HCT116 (cell line): ENCODE measurements at regions not wholly inside any gene's neighbourhood (a gene's known extent, or its start where the extent isn't known, plus 50 kb on each side); places are given as distances from the start of the nearest gene placed in this dataset.

Experiments used
- ATAC-seq: fragments of 200-7000 bp; cut with Tn5 transposase; 2 replicates; pipeline ENCODE4 v1.9.1; 2020; ENCODE audit warnings: mild to moderate bottlenecking, moderate library complexity
- BruUV-seq: library from RNA; stranded (reverse); fragments of 400-500 nt; replicated peaks from 2 replicates; lab custom pipeline; 2021; lab: Mats Ljungman, UMichigan
- CTCF ChIA-PET: fragments of 300-600 bp; sonication (Branson Sonifier 250); formaldehyde crosslinking; loops from one replicate; lab custom pipeline; 2021; ENCODE audit warnings: antibody characterized with exemption; lab: Charles Lee
- POLR2A ChIA-PET: fragments of 300-600, 350-600 bp; sonication (Branson Sonifier 250); formaldehyde crosslinking; loops from one replicate; lab custom pipeline; 2021; ENCODE audit warnings: antibody characterized with exemption; lab: Charles Lee
- RAD21 ChIA-PET, 2 experiments: fragments of 300-600 bp; sonication (Branson Sonifier 250); formaldehyde crosslinking; loops; one replicate each; lab custom pipeline; 2023; ENCODE audit warnings: low total read pairs in 2 of 2; ENCODE audit not compliant: uncharacterized antibody in 2 of 2, unreplicated experiment in 2 of 2, low non-redundant PET in 1 of 2; lab: Charles Lee
- DNase-seq: peaks from one replicate; pipeline ENCODE4 v3.0.0-alpha.2; 2010; ENCODE audit warnings: low read depth, low spot score
- H2AFZ ChIP-seq: fragments of 200-600 bp; shearing (Covaris generic), sonication (generic); 2 replicates; pipeline ENCODE4 v1.6.1; 2017; ENCODE audit warnings: low read depth, mixed run types, mixed read lengths, antibody characterized with exemption, low read length; ENCODE audit not compliant: poor library complexity, severe bottlenecking
- H3K27ac ChIP-seq: 2 replicates; pipeline ENCODE4 v1.5.1; 2012; ENCODE audit warnings: low read depth, low read length
- H3K27me3 ChIP-seq: fragments of 200-600 bp; sonication (generic); 2 replicates; pipeline ENCODE4 v1.6.1; 2016; ENCODE audit warnings: mixed run types, low read length, mixed read lengths; ENCODE audit not compliant: insufficient read depth
- H3K36me3 ChIP-seq, 2 experiments: fragments of 200-500 bp in 1 of 2; fragments of 200-600 bp in 1 of 2; sonication (Bioruptor generic) in 1 of 2; sonication (generic) in 1 of 2; 2 replicates each; pipeline versions ENCODE4 v1.5.1 to v1.6.1; 2014 to 2016; ENCODE audit warnings: low read length in 2 of 2, inconsistent platforms in 1 of 2, mixed read lengths in 1 of 2, mixed run types in 1 of 2; ENCODE audit not compliant: insufficient read depth in 2 of 2, control insufficient read depth in 1 of 2
- H3K4me1 ChIP-seq, 2 experiments: fragments of 200-600 bp in 1 of 2; sonication (generic) in 1 of 2; 2 replicates each; pipeline versions ENCODE4 v1.5.1 to v1.6.1; 2012 to 2017; ENCODE audit warnings: low read length in 2 of 2, inconsistent platforms in 1 of 2, mild to moderate bottlenecking in 1 of 2, mixed read lengths in 1 of 2, mixed run types in 1 of 2, moderate library complexity in 1 of 2; ENCODE audit not compliant: insufficient read depth in 2 of 2, control insufficient read depth in 1 of 2
- H3K4me2 ChIP-seq: fragments of 200-600 bp; sonication (generic); 2 replicates; pipeline ENCODE4 v1.6.1; 2017; ENCODE audit warnings: mixed run types, low read length, mixed read lengths
- H3K4me3 ChIP-seq, 2 experiments: fragments of 200-600 bp in 1 of 2; sonication (generic) in 1 of 2; replicated peaks in 1 of 2; 2 replicates each; pipeline ENCODE4 v1.5.1; 2011 to 2016; ENCODE audit warnings: low read length in 2 of 2, control low read depth in 1 of 2, low read depth in 1 of 2, mild to moderate bottlenecking in 1 of 2, mixed read lengths in 1 of 2, mixed run types in 1 of 2
- H3K79me2 ChIP-seq: fragments of 200-600 bp; sonication (generic); 2 replicates; pipeline ENCODE4 v1.6.1; 2017; ENCODE audit warnings: mild to moderate bottlenecking, mixed run types, low read length, moderate library complexity, mixed read lengths; ENCODE audit not compliant: insufficient read depth
- H3K9ac ChIP-seq: fragments of 200-600 bp; sonication (generic); 2 replicates; pipeline ENCODE4 v1.6.1; 2016; ENCODE audit warnings: low read length, mixed read lengths
- H3K9me2 ChIP-seq: fragments of 200-600 bp; sonication (generic), shearing (Covaris generic); 2 replicates; pipeline ENCODE4 v1.6.1; 2017; ENCODE audit warnings: mixed run types, mild to moderate bottlenecking, moderate library complexity; ENCODE audit not compliant: insufficient read depth
- H3K9me3 ChIP-seq, 2 experiments: fragments of 200-500 bp in 1 of 2; fragments of 200-600 bp in 1 of 2; sonication (Bioruptor generic) in 1 of 2; sonication (generic) in 1 of 2; 2 replicates each; pipeline ENCODE4 v1.6.1; 2014 to 2017; ENCODE audit warnings: low read length in 2 of 2, mixed read lengths in 2 of 2, inconsistent platforms in 1 of 2, low read depth in 1 of 2, mild to moderate bottlenecking in 1 of 2, mixed run types in 1 of 2, moderate library complexity in 1 of 2; ENCODE audit not compliant: control insufficient read depth in 1 of 2, insufficient read depth in 1 of 2
- H4K20me1 ChIP-seq: fragments of 200-600 bp; sonication (generic), shearing (Covaris generic); 2 replicates; pipeline ENCODE4 v1.6.1; 2017; ENCODE audit warnings: mixed run types, mild to moderate bottlenecking, moderate library complexity; ENCODE audit not compliant: insufficient read depth
- CBX3 ChIP-seq: IDR thresholded peaks from 2 replicates; pipeline ENCODE4 v1.6.1; 2012; ENCODE audit warnings: low read depth
- CEBPB ChIP-seq: IDR thresholded peaks from 2 replicates; pipeline ENCODE4 v1.6.1; 2012; ENCODE audit warnings: low read depth
- EGR1 ChIP-seq: IDR thresholded peaks from 2 replicates; pipeline ENCODE4 v1.6.1; 2012; ENCODE audit warnings: low read depth
- ELF1 ChIP-seq: IDR thresholded peaks from 2 replicates; pipeline ENCODE4 v1.6.1; 2012; ENCODE audit warnings: low read depth, borderline replicate concordance
- EZH2 ChIP-seq: fragments of 200-600 bp; sonication (generic); IDR thresholded peaks from 2 replicates; pipeline ENCODE4 v1.6.1; 2017; ENCODE audit warnings: antibody characterized with exemption, mixed run types
- EZH2phosphoT487 ChIP-seq: fragments of 200-600 bp; IDR thresholded peaks from 2 replicates; pipeline ENCODE4 v1.6.1; 2018; ENCODE audit warnings: antibody characterized with exemption, borderline replicate concordance
- FOSL1 ChIP-seq: IDR thresholded peaks from 2 replicates; pipeline ENCODE4 v1.6.1; 2012; ENCODE audit warnings: low read depth
- JUND ChIP-seq: IDR thresholded peaks from 2 replicates; pipeline ENCODE4 v1.6.1; 2012
- POLR2A ChIP-seq: IDR thresholded peaks from 2 replicates; pipeline ENCODE4 v1.7.0; 2011; ENCODE audit warnings: borderline replicate concordance; ENCODE audit not compliant: insufficient read depth, insufficient read length; ENCODE audit errors: extremely low read depth
- POLR2AphosphoS5 ChIP-seq: IDR thresholded peaks from 2 replicates; pipeline ENCODE4 v1.6.1; 2011; ENCODE audit warnings: mild to moderate bottlenecking, low read depth, low read length, moderate library complexity
- REST ChIP-seq: IDR thresholded peaks from 2 replicates; pipeline ENCODE4 v1.6.1; 2012; ENCODE audit warnings: low read depth
- SIN3A ChIP-seq: IDR thresholded peaks from 2 replicates; pipeline ENCODE4 v1.6.1; 2012; ENCODE audit warnings: low read depth
- SRF ChIP-seq: IDR thresholded peaks from 2 replicates; pipeline ENCODE4 v1.6.1; 2012; ENCODE audit warnings: low read depth
- TCF7L2 ChIP-seq: IDR thresholded peaks from 2 replicates; pipeline ENCODE4 v1.7.0; 2011; ENCODE audit warnings: borderline replicate concordance, inconsistent platforms; ENCODE audit not compliant: insufficient read depth, insufficient read length; ENCODE audit errors: extremely low read depth
- YY1 ChIP-seq: IDR thresholded peaks from 2 replicates; pipeline ENCODE4 v1.6.1; 2011; ENCODE audit warnings: low read length, low read depth, moderate library complexity, mild to moderate bottlenecking; ENCODE audit not compliant: insufficient replicate concordance; ENCODE audit errors: extremely low read depth
- ZBTB33 ChIP-seq: IDR thresholded peaks from 2 replicates; pipeline ENCODE4 v1.6.1; 2011; ENCODE audit warnings: mild to moderate bottlenecking, low read length, moderate library complexity; ENCODE audit not compliant: insufficient replicate concordance; ENCODE audit errors: extremely low read depth
- ZFX ChIP-seq: fragments of 450-650 bp; IDR thresholded peaks from 2 replicates; pipeline ENCODE4 v1.6.1; 2017
- ZNF274 ChIP-seq: fragments of 200-500 bp; sonication (Bioruptor generic); IDR thresholded peaks from 2 replicates; pipeline ENCODE4 v1.6.1; 2014; ENCODE audit warnings: mild to moderate bottlenecking, low read depth, low read length, inconsistent platforms
- intact Hi-C: fragments of 100-400 bp; cut with micrococcal nuclease; formaldehyde crosslinking; loops from 2 replicates; pipeline ENCODE4 v1.10.0; 2022

GRCh38 chr9:78676623-78677022, 379.7 kb downstream of the PSAT1 start:
- no peak for DNase-seq
- no TSS peak for BruUV-seq
- Histone ChIP-seq H3K4me1 (no peaks in the 10 kb centered on the region), H3K27ac (no peak overlapping the region), H3K79me2 (no peaks in the 10 kb centered on the region), H2AFZ (no peak overlapping the region), H3K4me3 (no peak overlapping the region), H3K9ac (no peak overlapping the region), H4K20me1 (no peaks in the 10 kb centered on the region), H3K9me3 (no peaks in the 10 kb centered on the region), H3K36me3 (no peaks in the 10 kb centered on the region), H3K27me3 (no peaks in the 10 kb centered on the region), H3K9me2 (no peaks in the 10 kb centered on the region), H3K4me2 (no peak overlapping the region)
- intact Hi-C loops = no loop called here
- ChIA-PET RAD21 (no interaction called here), POLR2A (no interaction called here), CTCF (no interaction called here)
- ATAC-seq = no peak
- no peak for TF ChIP-seq YY1
- TF ChIP-seq TCF7L2 = no peak
- no peak for TF ChIP-seq JUND
- TF ChIP-seq ZFX = no peak
- no peak for TF ChIP-seq ELF1
- TF ChIP-seq CEBPB = no peak
- TF ChIP-seq EZH2phosphoT487 = no peak
- no peak for TF ChIP-seq POLR2AphosphoS5
- TF ChIP-seq EZH2 = no peak
- no peak for TF ChIP-seq SIN3A
- no peak for TF ChIP-seq FOSL1
- TF ChIP-seq SRF = no peak
- TF ChIP-seq EGR1 = no peak
- TF ChIP-seq POLR2A = no peak
- no peak for TF ChIP-seq ZNF274
- no peak for TF ChIP-seq REST
- no peak for TF ChIP-seq ZBTB33
- no peak for TF ChIP-seq CBX3
